ENCODE measurements at regions not wholly inside any gene's neighbourhood (a gene's known extent, or its start where the extent isn't known, plus 50 kb on each side); places are given as distances from the start of the nearest gene placed in this dataset.

DNA sequence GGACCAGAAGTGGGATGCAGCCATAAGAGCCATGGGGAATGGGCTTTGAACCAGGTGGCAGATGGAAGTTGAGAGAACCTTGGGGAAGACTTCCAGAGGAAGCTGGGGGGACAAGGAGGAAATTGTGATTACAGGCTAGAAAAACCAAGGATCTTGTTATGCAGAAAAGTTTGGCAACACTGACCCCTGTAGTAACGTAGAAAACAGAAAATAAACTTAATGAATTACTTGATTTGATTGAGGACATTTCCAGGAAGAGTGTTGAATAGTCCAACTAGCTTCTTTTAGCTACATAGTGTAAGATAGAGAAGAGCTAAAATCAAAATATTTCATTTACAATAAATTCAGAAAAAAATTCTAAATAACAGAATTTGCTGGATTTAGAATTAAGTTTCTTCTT, 91.9 kb upstream of the GPC1 start:
- no peak for DNase-seq (ENCODE audit: low read depth)

DNA sequence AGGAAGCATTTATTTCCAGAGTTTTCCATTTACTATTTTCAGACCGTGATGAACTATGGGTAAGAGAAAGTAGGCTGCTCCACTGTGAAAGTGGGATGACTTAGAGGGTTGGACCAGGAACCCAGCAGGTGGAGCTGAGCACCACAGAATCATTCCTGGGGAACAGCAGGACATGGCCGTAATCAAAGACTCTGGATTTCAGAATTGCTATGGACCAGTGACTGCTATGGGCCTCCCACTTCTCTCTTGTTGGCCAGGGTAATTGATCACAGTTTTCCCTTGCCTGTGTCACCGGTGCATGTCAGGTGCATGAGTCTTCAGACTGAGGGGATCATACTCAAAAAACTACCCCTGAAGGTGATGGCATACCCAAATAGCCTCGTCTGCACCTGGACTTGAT, 90.6 kb upstream of the GPC1 start:
- DNase-seq (ENCODE audit: low read depth) = no peak

DNA sequence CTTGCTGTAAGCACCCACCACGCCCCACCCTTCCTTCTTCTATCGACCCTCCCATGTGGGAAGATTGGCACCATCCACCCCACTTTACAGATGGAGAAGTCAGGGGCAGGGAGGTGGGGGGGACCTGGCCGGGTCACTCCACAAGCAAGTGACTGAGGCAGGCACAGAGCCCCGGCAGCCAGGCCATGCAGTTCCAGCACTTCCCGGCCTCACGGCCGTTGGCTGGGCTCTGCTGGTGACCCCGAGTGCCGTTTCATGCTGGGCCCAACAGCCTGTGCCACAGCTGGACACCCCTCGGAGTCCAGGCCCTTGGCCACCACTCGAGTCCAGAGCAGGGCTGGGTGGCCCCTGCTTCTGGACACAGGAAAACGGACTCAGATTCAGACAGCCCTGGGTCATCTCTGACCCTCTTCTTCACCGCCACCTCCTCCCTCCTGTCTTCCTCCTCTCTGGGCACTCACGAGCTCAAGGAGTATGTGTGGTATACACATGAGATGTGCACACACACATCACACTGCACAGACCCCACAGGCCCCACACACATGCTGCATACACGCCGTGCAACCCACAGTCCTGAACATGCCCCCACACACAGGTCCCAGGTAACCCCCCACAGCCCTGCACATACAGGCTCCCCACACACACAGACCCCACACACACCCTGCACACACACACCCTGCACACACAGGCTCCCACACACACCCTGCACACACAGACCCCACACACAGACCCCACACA, 89.3 kb upstream of the GPC1 start:
- no peak for DNase-seq (ENCODE audit: low read depth)

DNA sequence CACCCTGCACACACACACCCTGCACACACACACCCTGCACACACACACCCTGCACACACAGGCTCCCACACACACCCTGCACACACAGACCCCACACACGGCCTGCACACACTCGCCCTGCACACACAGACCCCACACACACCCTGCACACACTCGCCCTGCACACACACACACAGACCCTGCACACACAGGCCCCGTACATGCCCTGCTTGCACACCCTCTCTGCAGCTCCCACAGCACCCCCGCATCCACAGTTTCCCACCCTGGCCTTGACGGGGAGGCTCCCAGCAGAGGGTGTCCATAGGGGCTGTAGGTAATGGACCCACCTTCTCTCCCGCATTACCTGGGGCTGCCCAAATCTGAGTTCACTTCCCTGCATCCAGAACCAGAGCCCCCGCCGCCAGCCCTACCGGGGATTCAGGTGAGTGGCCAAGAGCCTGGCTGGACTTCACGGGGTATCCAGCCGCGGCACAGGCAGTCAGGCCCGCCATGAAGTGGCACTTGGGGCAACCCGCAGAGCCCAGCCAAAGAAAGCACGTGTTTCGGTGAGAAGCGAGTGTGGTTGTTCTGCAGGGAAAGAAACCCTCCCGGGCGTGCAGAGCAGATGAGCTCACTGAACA, 88.6 kb upstream of the GPC1 start:
- DNase-seq (ENCODE audit: low read depth) = no peak

DNA sequence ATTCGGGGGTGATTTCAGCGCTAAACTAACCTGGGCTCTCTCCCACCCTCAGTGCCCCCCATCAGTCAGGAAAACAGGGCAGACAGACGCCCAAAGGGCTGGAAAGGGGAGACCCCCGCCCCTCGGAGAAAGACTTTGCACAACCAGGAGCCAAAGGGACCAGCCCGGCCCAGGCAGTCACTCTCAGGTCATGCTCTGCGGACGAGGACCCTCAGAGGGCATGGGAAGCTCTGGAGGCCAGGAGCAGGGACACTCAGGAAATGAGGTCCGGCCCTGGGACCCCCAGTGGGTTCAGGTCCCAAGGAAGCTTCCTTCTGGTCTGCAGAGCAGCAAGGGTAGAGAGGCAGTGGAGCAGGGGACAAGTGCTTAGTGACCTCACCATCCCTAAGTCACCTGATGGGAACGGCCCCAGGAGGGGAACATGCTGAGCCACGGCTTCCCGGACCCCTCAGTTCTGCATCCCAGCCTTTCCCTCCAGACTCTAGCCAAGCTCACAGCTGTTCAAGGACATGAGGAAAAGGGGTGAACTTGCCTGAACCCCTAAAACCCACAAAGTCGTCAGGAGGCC, 88.0 kb upstream of the GPC1 start:
- DNase-seq (ENCODE audit: low read depth) = no peak

DNA sequence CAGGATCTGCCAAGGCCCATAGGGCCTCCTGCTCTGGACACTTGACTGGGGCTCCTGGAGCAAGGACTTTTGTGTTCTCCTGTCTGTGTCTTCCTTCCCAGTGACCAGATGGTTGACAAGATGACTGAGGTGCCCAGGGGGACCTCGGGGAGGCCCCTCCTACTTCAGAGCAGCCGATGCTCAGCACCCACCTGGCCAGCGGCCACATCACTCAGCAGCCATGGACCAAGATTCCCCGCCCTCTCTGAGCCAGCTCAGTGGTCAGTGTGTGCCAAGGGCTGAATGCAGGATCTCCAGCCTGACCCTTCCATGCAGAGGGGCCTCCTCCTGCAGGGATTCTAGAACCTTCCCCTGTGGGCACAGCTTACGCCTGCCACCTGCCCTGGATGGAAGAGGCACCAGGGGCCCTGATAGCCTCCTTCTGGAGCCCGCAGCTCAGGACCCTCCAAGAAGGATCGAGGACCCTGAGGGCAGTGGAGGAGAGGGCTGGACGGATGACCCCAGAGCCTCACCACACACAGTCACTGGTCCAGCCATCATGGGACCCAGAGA, 87.4 kb upstream of the GPC1 start:
- DNase-seq (ENCODE audit: low read depth) = no peak

DNA sequence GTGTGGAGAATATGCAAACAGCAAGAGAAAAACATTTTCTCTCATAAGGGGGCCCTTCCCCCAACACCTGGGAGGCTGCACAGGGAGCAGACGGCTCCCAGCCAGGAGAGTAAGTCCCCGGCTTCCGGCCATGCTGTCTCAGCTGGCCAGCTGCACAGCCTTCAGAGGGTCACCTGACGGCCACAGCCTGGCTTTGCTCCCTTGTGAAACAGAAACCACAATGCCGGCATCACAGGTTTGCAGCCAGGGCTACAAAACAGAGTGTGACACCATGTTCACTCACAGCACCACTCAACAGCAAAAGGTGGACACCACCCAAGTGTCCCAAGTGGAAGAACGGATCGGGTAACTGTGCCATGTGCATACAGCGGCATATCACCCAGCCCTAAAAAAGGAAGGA, 86.9 kb upstream of the GPC1 start:
- no peak for DNase-seq (ENCODE audit: low read depth)

DNA sequence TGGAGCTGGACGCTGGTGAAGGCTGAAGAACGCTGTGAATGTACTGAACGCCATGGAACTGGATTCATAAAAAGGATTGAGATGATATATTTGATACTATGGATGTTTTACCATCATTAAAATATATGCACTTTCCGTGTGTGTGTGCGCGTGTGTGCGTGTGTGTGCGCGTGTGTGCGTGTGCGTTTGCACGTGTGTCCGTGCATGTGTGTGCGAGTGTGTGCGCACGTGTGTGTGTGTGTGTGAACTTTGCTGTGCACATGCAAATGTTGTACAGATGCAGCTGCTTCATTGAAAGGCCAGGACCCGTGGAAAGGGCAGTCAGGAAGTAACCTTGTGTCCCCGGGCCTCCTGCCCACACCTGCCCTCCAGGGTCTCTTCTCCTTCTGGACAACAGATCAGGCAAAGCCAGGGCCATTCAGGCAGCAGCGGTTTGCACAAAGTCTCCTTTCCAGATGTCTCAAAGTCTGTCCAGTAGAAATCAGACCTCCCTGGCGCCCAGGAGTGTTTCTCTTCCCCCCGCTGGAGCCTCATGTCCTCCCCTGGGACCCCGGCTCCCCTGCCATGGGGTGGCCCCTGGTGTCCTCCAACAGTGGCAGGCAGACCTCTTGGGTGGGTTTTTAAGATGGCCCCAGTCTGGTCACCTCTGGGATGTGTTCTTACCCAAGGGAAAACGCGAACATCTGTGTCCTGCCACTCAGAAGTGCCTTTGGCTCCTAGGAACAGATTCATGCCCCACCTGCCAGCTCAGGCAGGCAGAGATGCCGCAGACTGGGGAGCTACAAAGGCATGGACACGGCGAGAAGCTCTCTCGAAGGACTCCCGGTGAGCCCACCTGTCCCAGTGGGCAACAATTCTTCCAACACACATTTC, 86.1 kb upstream of the GPC1 start:
- no peak for DNase-seq (ENCODE audit: low read depth)

DNA sequence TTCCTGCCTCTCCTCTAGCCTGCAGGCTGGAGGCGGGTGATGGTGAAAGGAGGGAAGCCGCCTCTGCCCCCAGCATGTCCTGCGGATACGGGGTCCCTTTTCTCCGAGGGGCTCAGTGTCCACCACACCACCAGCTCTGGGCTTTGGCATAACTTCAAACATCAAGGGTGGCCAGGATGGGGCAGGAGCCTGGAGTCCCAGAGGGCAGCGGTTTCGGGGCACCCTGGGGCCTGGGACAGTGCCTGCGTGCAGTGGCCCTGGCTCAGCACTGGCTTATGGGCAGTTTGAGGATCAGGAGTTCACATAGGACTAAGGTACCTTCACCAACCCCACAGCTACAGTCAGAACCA, 85.5 kb upstream of the GPC1 start:
- no peak for DNase-seq (ENCODE audit: low read depth)

DNA sequence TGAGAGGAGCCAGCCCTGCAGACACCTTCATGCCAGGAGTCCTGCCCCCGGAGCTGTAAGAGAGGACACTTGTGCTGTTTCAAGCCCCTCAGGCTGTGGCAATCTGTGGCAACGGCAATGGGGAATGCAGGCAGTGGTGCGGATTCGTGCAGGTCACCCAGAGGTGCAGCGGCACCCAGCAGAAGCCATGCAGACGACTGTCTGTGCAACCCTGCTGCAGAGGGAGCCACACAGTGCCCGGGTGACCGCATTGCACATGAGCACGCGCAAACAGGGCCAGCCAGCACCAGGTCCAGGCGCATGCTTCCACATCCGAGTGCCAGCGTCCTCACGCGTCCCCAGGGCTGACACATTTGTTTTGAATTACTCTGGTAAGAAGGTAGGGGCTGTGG, 84.8 kb upstream of the GPC1 start:
- no peak for DNase-seq (ENCODE audit: low read depth)

DNA sequence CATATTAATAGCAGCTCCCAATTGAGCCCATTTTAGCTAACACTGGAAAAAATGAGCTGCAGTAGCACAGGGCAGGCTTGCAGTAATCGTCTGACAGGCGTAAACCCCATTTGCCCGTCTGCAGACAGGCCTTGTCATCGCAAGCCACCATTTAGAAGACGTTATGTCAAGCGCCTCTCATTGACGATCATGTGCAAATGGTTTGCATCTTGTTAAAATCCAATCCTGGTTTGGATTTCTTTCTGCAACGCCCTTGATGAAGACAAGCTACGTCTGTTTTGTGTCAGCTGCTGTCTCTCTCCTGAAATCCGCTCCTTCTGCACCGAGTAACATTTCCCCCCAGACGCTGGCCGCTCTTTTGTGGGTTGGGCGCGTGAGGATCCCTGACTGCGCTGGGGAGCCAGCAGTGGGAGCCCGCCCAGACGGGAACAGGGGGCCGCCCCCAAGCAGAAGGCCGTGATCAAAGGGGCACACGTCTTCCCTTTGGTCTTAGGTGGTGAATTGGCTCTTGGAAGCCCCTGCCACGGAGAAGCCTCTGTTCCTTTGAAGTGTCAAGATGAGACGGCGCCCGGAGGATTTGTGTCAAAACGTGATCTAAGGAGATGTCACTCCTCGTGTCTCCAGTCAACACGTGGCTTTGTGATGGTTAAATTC, 84.2 kb upstream of the GPC1 start:
- DNase-seq (ENCODE audit: low read depth) = no peak

DNA sequence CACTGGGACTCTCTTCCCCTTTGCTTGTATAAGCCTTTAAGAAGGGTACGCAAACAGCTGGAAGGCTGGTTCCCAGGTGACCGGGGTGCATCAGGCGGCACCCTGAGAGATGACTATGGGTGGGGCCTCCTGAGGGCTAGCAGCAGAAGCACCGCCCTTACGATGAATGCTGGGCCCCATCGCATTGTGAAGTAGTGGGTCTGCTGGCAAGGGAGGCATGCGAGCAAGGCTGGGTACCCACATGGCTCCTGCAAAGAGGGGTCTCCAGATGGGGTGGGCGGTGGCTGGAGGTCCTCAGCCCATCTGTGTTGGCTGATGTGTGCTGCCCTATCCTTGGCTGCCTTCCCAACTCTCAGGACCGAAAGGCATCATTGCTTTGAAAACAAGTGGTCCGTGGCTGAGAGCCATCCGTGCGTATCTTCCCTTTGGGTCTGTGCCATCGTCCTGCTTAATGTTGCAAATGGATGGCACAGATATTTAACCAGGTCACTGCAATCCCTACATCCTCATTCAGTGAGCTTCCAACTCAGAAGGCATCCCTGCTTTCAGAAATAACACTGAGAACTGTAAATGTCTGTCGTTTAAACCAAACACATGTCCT, 83.5 kb upstream of the GPC1 start:
- DNase-seq (ENCODE audit: low read depth) = no peak

DNA sequence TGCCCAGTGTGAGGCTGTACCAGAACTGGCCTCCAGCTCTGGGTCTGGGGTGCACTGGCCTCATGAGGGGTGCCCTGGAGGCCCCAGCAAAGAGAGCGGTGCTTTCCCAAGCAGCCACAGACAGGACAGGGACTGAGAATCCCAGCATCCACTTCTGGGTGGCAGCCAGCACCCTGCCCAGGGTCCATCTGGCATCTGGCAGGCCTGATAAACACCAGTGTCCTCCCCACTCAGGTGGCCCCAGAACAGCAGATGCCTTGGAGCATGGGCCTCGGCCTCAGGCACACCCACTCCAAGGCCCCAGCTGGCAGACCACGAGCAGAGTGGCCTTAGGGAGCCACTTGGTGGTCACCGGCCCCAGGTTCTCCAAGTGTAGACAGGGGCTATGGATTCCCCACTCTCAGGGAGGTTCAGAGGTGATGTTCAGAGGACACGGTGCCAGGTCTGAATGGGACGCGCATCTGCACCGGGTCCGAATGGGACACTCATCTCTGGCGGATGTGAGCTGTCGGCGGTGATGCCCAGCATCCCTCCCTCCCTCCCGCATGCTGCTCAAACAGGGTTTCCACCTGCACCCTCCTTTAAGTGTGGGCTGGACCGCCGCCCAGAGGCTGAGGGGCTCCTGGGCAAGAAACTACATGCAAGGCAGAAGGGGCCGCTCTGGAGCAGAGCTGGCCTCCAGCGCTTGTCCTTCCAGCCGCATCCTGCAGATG, 82.2 kb upstream of the GPC1 start:
- DNase-seq (ENCODE audit: low read depth) = no peak

DNA sequence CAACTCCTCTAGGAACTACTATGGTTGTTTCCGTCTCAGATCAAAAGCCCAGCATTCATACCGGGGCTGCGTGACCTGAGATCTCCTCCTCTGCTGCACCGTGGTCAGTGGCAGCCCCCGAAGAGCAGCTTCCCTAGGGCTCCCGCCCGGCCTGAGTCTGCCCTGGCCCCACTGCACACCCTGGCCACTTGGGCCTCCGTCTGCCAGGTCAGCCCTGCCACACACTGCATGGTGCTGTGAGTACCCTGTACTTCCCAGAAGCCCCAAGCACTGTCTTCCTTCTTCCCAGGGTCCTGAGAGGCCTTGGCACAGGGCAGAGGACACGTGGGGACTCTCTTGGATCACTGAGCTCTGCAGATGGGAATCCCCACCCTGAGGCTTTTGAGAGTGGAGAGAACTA, 81.5 kb upstream of the GPC1 start:
- no peak for DNase-seq (ENCODE audit: low read depth)

DNA sequence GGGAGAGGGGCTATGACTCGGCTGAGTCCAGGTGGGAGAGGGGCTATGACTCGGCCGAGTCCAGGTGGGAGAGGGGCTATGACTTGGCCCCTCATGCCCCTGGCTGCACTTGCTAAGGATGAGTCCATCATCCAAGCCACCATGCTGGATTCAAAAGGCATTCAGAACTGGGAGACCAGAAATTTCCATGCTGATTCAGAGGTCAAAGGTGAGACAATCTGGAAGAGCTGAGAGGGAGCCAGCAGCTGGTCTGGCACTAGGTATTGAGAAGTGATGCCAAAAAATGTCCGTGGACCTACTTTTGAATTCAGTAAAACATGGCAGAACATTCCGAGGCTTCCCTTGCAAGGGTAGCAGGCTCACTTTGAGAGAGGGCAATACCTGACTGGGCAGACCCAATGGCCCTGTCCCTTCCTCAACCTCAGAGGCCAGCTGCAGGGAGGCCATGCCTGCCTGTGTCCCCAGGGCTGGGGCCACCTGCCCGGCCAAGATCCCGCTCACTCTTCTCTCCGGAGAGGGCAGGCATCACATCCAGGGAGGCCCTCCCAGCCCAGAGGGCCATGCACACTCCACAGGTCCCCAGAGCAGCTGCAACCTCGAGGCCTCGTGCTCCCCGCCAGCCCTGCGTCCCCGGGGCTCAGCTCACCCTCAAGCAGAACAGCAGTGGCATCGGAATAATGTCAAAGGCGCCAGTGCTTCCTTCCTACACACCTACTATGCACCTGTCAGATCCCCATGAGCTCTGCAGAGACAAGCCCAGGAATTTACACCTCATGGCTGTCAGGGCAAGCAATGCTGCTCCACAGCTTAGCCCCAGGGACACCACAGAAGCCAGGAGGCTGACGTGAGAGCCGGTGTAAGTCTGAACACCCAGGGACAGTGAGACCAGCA, 80.2 kb upstream of the GPC1 start:
- DNase-seq (ENCODE audit: low read depth) = no peak

DNA sequence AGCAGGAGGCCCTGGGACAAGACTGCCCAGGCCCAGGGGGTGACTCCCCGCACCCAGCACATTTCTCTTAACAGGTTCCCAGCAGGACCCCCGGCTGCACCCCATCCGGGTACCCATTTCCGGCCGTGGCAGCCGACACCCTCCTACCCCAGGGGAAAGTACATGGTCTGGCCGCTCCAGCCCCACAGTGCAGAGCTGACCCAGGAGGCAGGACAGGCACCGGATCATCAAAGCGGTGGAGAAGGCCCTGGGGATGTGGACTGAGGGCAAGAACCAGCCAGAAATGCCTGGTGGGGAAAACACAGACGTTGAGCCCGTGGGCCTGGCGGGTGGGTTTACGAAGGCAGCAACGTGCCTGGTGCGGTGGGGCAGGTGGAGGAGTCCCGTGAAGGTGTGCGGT, 79.5 kb upstream of the GPC1 start:
- no peak for DNase-seq (ENCODE audit: low read depth)

DNA sequence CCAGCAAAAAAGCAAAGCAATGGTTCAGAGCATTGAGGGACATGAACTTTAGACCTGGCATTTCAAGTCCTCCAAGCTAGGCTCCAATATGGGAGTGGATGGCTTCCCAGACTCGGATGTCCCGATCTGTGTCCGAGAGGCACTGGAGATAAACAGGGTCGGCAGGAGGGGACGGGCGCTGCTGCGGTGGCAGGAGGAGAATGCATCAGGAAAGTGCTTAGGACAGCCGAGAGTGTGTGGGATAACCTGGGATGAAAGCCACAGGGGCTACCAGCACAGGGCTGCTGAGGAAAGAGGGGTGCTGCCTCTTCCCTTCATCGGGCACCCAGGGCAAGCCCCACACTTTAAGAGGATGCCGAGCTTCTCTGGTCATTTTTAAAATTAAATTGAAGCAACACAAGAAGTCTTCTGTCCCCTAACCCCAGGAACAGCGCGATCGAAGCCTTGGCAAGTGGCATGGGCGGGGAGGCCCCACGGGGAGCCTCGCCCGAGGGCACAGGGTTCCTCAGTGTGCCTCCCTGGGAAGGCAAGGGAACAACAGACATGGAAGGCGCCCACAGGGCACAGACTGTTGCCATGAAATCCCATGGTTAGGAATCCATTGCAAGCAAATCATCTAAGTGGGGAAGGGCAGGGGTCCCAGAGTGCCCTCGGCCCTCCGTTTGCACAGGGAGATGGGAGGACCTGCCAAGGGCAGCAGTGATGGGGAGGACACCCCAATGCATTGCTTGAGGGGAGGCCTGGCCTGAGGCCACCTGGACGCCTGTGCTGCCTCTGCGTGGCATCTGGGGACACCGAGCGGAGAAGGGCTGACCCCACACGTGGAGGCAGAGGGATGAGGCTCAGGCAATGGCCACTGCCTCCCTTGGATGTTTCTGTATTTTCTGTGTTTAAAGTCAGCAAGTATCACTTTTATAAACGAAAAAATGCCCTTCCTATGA, 78.5 kb upstream of the GPC1 start:
- DNase-seq (ENCODE audit: low read depth) = no peak

DNA sequence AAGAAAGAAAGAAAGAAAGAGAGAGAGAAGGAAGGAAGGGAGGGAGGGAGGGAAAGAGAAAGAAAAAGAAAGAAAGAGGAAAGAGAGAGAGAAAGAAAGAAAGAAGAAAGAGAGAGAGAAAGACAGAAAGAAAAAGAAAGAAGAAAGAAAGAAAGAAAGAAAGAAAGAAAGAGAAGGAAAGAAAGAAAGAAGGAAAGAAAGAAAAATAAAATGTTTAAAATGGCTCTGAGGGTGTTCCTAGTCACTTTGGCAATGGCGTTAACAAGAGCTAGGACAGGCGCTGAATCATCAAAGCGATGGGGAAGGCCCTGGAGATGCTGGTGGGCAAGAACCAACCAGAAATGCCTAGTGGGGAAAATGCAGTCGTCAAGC, 77.8 kb upstream of the GPC1 start:
- DNase-seq (ENCODE audit: low read depth) = no peak

DNA sequence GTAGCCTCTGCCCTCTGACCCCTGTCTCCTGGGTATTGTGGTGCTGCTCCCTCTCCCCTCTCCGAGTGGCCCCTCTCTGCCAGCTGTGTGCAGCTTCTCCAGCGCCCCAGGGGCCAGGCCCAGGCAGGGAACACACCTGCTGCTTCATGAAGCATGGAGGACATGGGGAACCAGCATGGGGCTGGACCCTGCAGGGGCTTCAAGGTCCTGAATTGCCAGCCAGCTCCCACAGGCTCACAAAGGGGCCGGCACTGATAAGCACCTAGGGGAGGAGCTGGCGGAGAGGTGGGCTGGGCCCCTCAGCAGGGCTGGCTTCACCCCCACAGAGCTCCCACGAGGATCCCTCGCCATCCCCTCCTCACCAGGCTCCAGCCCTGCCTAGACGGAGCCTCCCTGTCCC, 77.4 kb upstream of the GPC1 start:
- no peak for DNase-seq (ENCODE audit: low read depth)

Data from stimulated activated CD8-positive, alpha-beta memory T cell treated with anti-CD3 and anti-CD28 coated beads, Interleukin-4, amount 100 ng/mL, for 24 hours (primary cell).